HG02798 (cell line): ENCODE measurements at regions not wholly inside any gene's neighbourhood (a gene's known extent, or its start where the extent isn't known, plus 50 kb on each side); places are given as distances from the start of the nearest gene placed in this dataset.
"Not testable (repeated sequence)": the region's sequence is repeated elsewhere in the genome, so short reads cannot be mapped to it uniquely, and the experiment has no call there.

Experiments used
- ATAC-seq: cut with Tn5 transposase; IDR thresholded peaks from one replicate; pipeline ENCODE4 v1.9.1; 2021; ENCODE audit warnings: mild to moderate bottlenecking; ENCODE audit not compliant: unreplicated experiment, poor library complexity

- no peak for ATAC-seq
Observed at GRCh38 chr5:153939101-153939500, 99.6 kb downstream of the FAM114A2 start.

DNA sequence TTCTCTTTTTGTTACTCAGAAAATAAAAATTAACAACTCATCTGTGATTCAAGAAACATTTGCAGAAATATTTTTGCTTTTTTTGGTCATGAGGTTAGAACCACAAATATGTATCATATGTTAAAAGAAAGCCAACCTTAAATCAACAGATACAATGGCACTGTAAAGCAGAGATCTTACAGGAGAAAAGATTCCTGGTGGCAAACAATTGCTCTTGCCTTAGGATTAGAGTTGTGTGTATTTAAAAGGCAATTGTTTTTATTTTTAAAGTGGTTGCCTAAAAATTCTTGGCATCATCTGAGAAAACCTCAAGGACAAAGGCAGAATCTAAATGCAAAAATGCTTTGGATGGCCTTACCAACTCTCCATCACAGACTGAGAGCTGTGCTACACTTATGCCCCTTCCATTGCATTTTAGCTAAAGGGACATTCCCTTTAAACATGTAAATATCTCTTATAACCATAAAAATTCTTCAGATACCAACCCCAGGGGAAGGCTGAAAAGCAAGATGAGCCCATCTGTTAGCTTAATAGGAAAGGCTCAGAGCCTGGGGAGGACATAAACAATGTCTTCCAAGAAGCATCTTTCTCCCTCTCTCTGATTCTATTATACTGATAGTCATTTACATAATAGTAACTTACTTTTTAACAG is 100.4 kb downstream of the FAM114A2 start:
- no peak for ATAC-seq

DNA sequence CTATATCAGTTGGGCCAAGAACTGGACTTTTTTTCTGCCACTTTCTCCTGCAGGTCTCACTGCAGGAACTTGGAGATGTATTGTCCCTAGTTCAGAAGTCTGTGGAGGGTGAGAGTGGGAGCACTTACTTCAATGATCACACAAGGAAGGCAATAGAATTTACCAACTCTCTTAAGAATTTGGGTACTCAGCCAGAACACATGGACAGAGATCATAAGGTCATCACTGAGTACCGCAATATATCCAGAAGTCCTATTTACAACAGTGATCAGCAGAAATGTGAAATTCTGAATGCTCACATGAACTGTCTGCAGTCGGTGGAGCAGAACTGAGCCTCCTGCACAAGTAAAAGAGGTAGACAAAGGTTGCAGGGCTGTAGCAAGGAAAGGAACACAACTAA is 101.0 kb downstream of the FAM114A2 start:
- no peak for ATAC-seq

DNA sequence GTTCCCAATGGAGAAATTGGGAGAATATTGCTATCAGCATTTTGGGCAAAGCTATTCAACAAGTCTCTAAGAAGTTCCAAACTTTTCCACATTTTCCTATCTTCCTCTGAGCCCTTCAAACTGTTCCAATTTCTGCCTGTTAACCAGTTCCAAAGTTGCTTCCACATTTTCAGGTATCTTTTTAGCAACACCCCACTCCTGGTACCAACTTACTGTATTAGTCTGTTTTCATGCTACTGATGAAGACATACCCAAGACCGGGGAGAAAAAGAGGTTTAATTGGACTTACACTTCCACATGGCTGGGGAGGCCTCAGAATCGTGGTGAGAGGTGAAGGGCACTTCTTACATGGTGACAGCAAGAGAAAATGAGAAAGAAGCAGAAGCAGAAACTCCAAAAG is 103.6 kb downstream of the FAM114A2 start:
- ATAC-seq = not testable (repeated sequence)

DNA sequence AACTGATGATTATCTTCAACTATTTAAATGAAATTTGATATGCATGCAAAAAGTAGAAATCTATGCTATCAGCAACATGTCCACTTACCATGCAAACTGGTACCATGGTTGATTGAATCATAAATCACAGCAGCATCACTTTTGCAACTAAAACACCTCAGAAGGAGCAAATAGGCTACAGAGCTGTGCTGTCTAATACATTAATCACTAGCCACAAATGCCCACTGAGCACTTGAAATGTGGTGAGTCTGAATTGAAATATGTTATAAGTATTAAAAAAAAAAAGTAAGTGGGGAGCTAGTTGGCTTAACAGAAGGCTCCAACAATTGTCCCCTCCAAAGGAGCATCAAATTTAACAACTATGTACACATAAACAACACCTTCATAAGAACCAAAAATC is 112.5 kb downstream of the FAM114A2 start:
- no peak for ATAC-seq

DNA sequence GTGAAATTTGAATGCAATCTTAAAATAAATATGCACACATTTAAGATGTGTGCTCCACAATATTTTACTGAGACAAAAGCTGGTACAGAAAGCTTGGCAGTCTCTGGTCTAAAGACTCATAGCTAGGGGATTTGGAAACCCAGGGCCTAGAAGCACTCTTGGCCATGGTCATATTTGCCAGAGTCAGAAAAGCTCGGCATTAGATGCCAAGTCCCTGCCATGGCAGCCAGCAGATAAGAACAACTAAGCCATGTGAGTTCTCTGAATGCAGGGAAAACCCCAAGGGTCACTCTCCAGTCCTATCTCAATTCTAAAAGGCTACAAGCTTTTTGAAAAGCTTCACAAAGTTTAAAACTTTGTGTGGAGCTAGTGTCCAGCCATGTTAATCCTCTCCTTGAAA is 119.5 kb downstream of the FAM114A2 start:
- no peak for ATAC-seq

DNA sequence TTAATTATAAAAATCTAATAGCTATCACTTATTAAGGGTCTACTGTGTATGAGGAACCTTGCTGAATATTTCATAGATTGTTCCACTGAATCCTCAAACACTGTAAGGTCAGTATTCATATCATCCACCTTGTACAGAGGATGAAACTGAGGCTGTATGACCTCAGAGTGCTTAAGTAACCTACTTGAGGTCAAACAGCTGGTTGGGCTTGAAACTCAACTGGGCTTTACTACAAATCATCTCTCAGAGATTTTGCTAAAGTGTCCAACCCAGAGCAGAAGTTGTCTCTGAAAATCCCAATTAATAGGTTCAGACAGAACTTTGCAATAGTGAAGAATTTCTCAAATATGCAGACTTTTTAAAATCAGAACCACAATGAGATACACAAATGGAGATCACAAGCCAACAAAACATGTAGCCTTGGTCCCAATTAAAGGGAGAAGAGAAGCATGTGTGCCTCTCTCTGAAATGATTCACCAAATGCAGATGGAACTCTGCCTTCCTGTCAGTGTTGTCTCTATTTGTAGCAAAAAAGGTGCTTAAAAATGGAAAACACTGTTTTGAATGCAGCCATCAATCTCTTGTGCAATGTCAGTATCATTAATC is 131.4 kb downstream of the FAM114A2 start:
- no peak for ATAC-seq

- no peak for ATAC-seq
Observed at GRCh38 chr5:153905219-153905618, 133.5 kb downstream of the FAM114A2 start.

DNA sequence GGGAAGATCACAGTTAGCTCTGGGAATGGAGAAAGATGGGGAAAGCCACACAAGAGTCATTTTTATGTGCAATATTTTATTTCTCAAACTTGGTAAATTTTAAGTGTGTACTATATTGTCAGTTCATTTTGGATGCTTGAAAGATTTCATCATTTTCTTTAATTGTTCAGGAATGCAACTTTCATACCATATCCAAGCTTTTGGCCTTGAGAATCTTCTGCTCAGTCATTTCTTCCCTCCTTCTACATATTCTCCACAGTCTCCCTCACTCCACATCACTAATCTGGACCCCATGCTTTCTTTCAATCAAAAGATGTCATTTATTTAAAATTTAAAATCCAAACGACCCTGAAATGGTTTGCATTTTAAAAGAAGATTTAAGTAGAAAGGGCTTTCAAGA is 135.4 kb downstream of the FAM114A2 start:
- no peak for ATAC-seq

DNA sequence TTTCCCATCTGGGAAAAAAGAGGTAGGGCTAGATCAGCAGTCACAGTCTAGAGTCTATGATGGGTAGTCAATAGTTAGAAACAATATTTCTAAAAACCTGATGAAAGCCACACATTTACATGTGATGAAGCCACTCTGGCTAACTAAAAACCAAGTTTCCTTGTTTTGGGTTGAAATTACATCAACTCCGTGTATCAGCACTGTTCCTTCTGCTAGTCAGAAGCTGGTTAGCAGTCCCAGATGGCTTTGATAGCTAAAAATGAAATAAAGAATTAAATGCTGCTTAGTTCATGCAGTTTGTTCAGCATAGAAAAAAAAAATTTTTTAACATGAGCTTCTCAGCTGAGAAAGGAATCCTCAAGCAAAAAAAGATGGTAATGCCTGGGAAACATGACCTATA is 136.7 kb downstream of the FAM114A2 start:
- ATAC-seq = no peak

GRCh38 chr5:153901449-153901848 is 137.3 kb downstream of the FAM114A2 start:
- no peak for ATAC-seq

DNA sequence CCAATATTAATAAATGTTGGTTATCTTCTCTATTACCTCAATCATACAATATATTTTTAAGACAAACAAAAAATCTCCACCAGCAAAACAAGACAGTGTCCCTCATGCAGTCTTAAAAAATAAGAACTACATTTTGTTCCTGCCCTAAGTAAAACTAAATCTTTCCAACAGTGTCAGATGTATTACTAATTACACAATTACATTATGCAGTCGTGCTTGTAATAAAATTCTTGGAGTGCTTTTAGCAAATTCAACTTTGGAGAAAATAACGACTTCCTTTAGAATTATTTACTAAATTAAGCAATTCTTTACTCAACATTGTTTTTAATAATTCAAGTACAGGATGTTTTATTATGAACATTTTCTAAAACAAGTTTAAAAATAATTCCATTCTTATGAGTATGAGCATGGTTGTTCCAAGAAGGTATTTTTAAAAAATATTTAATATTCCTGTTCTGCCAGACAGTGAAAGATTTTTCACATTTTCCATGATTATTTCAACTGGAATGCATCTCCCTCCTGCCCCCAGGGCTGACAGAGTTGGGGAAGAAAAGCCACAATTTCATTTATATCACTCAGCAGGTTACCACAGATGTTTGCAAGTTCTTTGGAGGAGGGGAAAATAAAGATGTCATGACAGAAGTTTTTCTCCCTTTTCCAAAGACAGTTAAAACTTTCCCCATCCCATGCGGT is 137.9 kb downstream of the FAM114A2 start:
- no peak for ATAC-seq

- ATAC-seq = no peak
Observed at GRCh38 chr5:153899746-153900145, 139.0 kb downstream of the FAM114A2 start.

- ATAC-seq = peak; percentile 95
Observed at GRCh38 chr5:153896701-153897100, 142.0 kb downstream of the FAM114A2 start.

DNA sequence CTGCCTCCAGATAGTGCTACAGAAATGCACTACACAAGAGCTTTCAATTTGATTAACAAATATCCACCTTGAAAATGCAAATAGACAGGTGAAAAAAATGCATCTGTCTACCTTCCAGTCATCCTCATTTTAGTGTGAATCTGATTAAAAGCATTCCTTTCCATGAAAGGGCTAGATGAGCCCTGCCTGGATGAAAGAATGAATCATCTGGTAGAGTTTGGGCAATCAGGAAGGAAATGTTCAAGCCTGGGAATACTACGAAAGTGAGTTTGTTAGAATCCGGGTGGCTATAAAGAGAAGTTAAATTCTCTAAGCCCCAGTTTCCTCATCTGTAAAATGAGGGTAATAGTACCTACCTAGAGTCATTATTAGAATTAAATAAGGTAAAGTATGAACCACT is 142.6 kb downstream of the FAM114A2 start:
- ATAC-seq = peak; percentile 6

GRCh38 chr5:153895266-153895665 is 143.4 kb downstream of the FAM114A2 start:
- ATAC-seq = no peak

GRCh38 chr5:153893817-153894216 is 144.9 kb downstream of the FAM114A2 start:
- ATAC-seq = no peak

GRCh38 chr5:153891394-153891793 is 147.3 kb downstream of the FAM114A2 start:
- ATAC-seq = no peak

GRCh38 chr5:153888781-153889180 is 149.9 kb downstream of the FAM114A2 start:
- no peak for ATAC-seq

DNA sequence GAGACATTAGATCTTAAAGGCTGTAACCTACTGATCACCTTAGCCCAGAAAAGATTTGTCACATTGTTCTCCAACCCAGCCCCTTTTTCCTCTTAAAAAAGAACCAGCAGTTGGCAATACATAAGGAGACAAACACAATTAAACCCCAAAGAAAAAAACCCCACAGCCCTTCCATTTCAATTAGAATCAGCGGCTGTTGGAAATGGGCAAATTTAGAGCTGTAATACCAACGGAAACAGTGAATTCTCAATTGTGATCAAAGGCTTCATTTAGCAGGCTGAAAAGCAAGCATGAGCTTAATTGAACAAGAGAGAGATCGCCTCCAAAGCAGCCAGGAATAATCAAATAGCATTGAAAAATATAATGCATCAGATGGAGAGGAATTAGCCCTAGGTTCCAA is 153.6 kb downstream of the FAM114A2 start:
- no peak for ATAC-seq

DNA sequence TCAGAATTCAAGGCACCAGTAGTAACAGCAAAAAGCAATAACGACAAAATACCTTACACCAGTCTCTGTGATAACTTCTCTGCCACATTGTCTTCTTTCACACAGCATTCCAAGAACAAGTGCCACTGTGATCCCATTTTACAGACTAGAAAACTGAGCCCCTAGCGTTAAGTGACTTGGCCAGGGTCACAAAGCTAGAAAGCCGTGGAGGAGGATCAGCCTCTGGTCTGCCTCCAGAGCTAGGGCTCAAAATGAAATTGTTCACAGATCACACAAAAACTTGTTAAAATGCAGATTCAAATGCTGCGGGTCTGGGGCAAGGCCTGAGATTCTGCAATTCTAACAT is 154.1 kb downstream of the FAM114A2 start:
- ATAC-seq = no peak
